GM12878 (cell line): ENCODE measurements at regions not wholly inside any gene's neighbourhood (a gene's known extent, or its start where the extent isn't known, plus 50 kb on each side); places are given as distances from the start of the nearest gene placed in this dataset.

ENCODE experiments used
- EP300 ChIP-seq, 2 experiments: fragments of 150-350 bp in 1 of 2; IDR thresholded peaks; 2 replicates each; pipeline ENCODE4 v1.6.1; 2011 to 2012; ENCODE audit warnings: low read depth in 2 of 2, low read length in 2 of 2, borderline replicate concordance in 1 of 2, improper control_type of control experiment in 1 of 2, inconsistent platforms in 1 of 2; ENCODE audit not compliant: control insufficient read depth in 1 of 2
- HDAC6 ChIP-seq: fragments of 200-600 bp; sonication (generic); IDR thresholded peaks from one replicate; pipeline ENCODE4 v1.8.0; 2017; ENCODE audit warnings: antibody characterized with exemption; ENCODE audit not compliant: unreplicated experiment
- LARP7 ChIP-seq: fragments of 450-650 bp; IDR thresholded peaks from 2 replicates; pipeline ENCODE4 v1.6.1; 2017; ENCODE audit warnings: mild to moderate bottlenecking
- MXI1 ChIP-seq: fragments of 150-350 bp; IDR thresholded peaks from 2 replicates; pipeline ENCODE4 v1.6.1; 2011; ENCODE audit warnings: low read depth, mild to moderate bottlenecking, inconsistent platforms, low read length, improper control_type of control experiment
- POLR2AphosphoS5 ChIP-seq: IDR thresholded peaks from 2 replicates; pipeline ENCODE4 v1.6.1; 2011; ENCODE audit warnings: mild to moderate bottlenecking, low read length, inconsistent platforms
- RCOR1 ChIP-seq: conservative IDR thresholded peaks from 2 replicates; pipeline ENCODE4 v1.6.1; 2012; ENCODE audit warnings: low read depth, low read length, improper control_type of control experiment
- REST ChIP-seq: IDR thresholded peaks from 2 replicates; pipeline ENCODE4 v1.6.1; 2012; ENCODE audit warnings: mild to moderate bottlenecking, low read depth, low read length
- SIN3A ChIP-seq: IDR thresholded peaks from 2 replicates; pipeline ENCODE4 v1.6.1; 2012; ENCODE audit warnings: low read depth, low read length, improper control_type of control experiment
- SPI1 ChIP-seq: IDR thresholded peaks from 2 replicates; pipeline ENCODE4 v1.6.1; 2011; ENCODE audit warnings: low read depth, mild to moderate bottlenecking, low read length, moderate library complexity, borderline replicate concordance; ENCODE audit not compliant: insufficient read depth
- TAF1 ChIP-seq: IDR thresholded peaks from 2 replicates; pipeline ENCODE4 v1.6.1; 2011; ENCODE audit warnings: mild to moderate bottlenecking, low read depth, low read length, borderline replicate concordance
- TF ChIP-seq, protein P1 (sequence below), 3 experiments: IDR thresholded peaks in 2 of 3; conservative IDR thresholded peaks in 1 of 3; 2 replicates each; pipeline ENCODE4 v1.5.1; 2011; ENCODE audit warnings: low read depth in 3 of 3, low read length in 3 of 3, mild to moderate bottlenecking in 3 of 3, control low read depth in 2 of 3, moderate library complexity in 2 of 3, inconsistent platforms in 1 of 3, mixed read lengths in 1 of 3; ENCODE audit not compliant: control insufficient read depth in 2 of 3, insufficient read depth in 1 of 3; ENCODE audit errors: extremely low read depth in 1 of 3

GRCh38 chr11:130806746-130807145 is 109.5 kb downstream of the SNX19 start:
- TF ChIP-seq EP300 (IDR thresholded peaks at IDR 0.05; ENCODE audit: borderline replicate concordance in 1 of 2, control insufficient read depth in 1 of 2, low read depth in 2 of 2, low read length in 2 of 2) (peak in 1 of 2 experiments; percentile 68; a peak in 1 of 4 replicates), REST (no peak), POLR2AphosphoS5 (no peak), LARP7 (no peak), TAF1 (no peak), HDAC6 (no peak), MXI1 (no peak), RCOR1 (no peak), SPI1 (no peak), SIN3A (no peak)
- TF ChIP-seq, protein P1, sequence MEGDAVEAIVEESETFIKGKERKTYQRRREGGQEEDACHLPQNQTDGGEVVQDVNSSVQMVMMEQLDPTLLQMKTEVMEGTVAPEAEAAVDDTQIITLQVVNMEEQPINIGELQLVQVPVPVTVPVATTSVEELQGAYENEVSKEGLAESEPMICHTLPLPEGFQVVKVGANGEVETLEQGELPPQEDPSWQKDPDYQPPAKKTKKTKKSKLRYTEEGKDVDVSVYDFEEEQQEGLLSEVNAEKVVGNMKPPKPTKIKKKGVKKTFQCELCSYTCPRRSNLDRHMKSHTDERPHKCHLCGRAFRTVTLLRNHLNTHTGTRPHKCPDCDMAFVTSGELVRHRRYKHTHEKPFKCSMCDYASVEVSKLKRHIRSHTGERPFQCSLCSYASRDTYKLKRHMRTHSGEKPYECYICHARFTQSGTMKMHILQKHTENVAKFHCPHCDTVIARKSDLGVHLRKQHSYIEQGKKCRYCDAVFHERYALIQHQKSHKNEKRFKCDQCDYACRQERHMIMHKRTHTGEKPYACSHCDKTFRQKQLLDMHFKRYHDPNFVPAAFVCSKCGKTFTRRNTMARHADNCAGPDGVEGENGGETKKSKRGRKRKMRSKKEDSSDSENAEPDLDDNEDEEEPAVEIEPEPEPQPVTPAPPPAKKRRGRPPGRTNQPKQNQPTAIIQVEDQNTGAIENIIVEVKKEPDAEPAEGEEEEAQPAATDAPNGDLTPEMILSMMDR (IDR thresholded peaks at IDR 0.05 in 2 of 3, conservative IDR thresholded peaks at IDR 0.05 in 1 of 3; ENCODE audit: control insufficient read depth in 2 of 3, extremely low read depth in 1 of 3, insufficient read depth in 1 of 3, low read depth in 3 of 3, low read length in 3 of 3) = no peak
